GM21737 (cell line): ENCODE measurements at regions not wholly inside any gene's neighbourhood (a gene's known extent, or its start where the extent isn't known, plus 50 kb on each side); places are given as distances from the start of the nearest gene placed in this dataset.
"Not testable (repeated sequence)": the region's sequence is repeated elsewhere in the genome, so short reads cannot be mapped to it uniquely, and the experiment has no call there.

Experiments
- ATAC-seq: cut with Tn5 transposase; IDR thresholded peaks from one replicate; pipeline ENCODE4 v1.9.1; 2021; ENCODE audit warnings: mild to moderate bottlenecking, moderate library complexity; ENCODE audit not compliant: unreplicated experiment

DNA sequence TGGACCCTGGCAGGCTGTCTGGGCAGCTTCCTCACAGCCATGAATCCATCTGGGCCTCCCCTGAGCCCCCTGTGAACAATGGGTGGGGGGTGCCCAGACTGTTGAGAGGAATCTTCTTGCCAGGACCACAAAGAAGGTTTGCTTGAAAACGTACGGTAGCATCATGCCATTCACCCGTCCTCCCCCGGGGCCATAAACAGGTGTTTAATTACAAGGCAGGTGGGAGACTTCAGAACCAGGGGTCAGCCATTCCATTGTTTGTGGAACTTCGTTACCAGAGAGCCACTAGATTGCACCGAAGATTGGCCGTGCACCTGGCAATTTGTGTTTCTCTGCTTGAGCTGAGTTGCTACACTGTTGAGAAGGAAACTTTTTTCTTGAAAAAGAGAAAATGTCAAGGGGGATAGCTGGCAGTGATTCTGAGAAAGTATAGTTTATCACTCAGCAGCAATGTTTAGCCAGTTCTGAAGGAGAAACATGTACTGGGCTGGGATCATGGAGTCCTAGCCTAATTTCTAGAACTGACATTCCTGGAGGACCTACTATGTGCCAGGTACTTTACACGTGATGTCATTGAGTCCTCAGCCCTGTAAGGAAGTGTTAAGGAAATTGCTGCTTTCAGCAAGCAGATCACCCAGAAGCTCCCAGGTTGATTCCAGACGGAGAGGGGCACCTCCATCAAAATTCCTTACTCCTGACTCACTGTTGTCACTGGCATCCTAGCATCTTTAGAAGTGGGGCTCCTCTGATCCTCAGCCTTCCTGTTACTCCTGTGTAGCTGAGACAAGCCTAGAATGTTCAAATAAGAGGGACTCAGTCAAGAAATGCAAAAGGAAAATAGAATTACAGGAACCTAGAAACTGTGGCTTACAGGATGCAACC is 103.8 kb upstream of the UBE2E1 start:
- no peak for ATAC-seq

DNA sequence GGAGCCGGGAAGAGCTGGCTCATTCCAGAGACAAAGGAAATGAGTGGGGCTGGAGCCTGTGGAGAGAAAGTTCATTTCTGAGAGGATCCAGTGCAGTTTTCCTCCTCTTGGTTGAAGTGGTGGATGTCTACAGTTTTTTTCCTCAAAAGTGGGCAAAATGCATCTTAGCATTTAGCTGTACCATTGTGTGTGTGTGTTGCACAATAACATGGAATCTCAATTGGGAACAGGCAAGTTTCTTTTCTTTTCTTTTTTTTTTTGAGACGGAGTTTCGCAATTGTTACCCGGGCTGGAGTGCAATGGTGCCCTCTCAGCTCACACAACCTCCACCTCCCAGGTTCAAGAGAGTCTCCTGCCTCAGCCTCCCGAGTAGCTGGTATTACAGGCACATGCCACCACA is 101.5 kb upstream of the UBE2E1 start:
- no peak for ATAC-seq

DNA sequence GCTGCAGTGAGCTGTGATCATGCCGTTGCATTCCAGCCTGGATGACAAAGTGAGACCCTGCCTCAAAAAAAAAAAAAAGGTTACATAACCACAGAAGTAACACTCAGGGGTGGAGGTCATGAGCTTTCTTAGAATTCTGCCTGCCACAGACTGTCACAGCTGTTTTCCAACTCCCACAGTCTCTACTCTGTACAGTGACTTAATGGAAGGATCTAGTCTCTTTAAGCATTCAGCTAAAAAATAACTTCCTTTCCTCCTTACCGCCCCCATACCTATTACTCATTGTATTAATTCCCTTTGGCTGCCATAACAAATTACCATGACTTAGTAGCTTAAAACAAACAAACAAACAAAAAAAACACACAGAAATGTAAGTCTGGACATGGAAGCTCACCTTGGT is 99.6 kb upstream of the UBE2E1 start:
- no peak for ATAC-seq

DNA sequence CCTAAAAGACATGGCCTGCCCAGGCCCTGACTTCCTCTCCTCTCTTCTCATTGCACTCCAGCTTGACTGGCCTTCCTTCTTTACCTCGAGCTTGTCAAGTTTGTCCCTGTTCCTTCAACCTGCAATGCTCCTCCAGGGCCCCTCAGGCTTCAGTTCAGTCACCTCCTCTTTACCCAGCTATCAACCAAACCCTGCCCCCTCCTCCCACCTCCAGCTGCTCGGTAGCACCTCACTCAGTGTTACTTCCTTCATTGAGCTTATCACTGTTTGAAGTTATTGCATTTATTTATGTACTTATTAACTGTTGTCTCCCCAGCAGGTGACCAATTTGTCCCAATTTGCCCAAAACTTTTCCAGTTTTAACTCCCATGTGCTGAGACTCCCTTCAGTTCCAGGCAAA is 95.8 kb upstream of the UBE2E1 start:
- no peak for ATAC-seq

DNA sequence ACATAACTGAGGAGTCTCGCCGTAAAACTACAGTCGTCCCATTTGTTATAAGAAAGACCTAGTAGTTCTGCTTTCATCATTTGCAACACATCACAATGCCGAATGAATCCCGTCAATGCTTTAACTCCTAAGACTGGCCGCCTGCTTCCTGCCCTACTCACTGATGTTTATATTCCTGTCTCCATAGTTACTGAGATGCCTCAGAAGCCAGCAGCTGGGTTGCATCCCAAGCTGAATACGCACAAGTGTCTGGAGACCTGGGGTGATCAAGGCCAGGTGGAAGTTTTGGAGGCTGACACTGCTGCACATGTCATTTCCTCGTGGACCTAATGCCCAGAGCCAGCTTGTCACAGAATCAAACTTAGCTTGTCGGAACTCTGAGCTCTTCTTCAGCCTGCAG is 95.2 kb upstream of the UBE2E1 start:
- ATAC-seq: no peak

DNA sequence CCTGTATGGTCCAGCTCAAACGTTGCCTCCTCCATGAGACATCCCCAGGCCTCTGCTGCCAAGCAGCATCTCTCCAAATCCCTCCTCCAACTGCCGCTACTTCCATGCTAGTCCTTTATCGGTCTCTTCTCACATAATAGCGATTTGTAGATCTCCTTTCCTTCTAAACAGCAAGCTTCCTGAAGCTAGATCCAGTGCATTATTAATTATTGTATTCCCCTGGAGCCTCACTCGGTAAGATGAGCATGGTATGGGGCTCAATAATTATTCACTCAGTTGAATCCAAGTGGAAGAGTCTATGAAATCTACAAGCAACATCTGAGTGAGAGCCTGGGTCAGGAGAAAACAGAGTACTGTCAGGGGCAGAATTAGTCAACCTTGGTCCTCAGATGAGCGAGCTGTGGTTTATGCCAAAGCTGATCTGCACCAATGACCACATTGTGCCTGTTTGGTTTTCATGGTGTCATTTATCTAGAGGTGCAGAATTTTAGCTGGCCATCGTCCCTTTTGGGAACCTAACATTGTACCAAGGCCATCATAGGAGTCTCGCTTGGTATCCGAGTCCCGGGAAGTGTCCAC is 93.8 kb upstream of the UBE2E1 start:
- peak; percentile 81 for ATAC-seq

DNA sequence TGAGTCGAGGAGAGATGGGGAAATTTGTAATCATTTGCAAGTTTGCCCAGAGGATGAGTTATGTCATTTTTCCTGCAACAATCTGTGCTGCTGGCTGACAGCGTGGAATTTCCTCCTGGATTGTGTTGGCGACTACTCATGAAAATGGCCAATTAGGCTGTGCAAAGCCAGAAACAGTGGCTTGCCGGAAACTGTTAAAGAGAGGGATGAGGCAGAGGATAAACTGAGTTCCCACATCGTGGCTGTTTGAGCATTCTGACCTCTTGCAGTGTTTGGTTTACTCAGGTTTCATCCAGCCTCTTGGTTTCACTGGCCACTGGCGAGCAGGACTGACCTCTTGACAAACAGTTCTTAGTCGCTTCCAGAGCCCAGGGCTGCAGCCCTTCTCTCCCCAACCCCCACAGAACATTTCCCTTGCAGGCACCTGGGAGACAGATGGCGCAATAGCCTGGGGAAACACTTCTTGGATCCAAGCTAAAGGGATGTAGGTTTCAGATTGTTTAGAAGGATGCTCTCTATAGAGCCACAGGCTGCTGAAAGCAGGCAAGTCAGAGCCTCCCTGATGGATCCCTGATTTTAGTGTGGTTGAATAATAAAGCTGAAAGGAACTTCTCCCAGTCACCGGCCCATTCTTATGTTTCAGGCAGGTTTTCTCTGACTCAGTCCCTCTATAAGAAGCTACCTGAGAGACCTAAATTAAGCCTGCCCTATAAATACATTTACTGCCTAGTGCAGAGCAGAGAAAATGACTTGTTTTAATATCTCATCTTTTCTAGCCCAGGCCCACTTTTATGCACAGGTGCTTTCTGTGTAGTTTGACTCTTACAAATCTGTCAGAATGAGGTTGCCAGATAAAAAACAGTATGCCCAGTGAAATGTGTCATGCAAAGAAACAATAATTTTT is 92.8 kb upstream of the UBE2E1 start:
- no peak for ATAC-seq

DNA sequence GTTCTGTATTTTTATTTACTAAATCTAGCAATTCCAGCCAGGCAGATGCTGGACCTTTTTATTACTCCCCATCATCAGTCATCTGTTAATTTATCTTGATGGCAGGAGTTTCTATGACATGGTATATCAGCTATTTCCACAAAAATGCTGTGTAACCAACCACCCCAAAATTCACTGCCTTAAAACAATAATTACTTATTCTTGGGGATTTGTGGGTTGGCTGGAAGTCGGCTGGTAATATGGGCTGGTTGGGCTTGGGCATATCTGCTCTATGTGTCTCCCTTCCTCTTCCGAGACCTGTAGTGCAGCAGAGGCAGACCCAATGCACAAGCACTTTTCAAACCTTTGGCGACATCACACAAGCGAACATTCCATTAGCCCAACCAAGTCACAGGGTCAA is 92.1 kb upstream of the UBE2E1 start:
- ATAC-seq: no peak

DNA sequence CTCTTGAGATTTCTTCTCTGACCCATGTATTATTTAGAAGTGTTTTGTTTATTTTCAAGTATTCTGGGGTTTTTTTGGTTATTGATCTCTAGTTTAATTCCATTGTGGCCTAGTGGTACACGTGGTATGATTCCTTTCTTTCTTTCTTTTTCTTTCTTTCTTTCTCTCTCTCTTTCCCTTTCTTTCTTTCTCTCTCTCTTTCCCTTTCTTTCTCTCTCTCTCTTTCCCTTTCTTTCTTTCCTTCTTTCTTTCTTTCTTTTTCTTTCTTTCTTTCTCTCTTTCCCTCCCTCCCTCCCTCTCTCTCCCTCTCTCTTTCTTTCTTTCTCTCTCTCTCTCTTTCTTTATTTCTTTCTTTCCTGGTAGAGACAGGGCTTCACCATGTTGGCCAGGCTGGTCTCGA is 85.7 kb upstream of the UBE2E1 start:
- no peak for ATAC-seq

DNA sequence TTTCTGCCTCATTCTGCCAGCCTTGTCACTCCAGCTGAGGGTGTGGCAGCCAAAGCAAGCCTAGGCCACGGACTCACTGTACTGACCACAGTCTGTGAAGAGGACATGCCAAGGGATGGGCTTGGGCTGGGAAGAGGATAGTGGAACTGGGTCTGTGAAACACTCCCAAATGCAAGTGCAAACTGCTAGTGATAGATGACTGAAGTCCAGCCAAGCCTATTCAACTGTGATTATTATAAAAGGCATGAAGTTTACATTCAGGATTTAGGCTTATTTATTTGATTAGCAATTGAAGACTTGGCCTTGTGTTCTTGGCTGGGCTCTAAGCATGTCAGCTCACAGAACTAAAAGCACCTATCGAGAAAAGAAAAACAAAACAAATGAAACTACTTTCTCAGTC is 84.9 kb upstream of the UBE2E1 start:
- no peak for ATAC-seq

DNA sequence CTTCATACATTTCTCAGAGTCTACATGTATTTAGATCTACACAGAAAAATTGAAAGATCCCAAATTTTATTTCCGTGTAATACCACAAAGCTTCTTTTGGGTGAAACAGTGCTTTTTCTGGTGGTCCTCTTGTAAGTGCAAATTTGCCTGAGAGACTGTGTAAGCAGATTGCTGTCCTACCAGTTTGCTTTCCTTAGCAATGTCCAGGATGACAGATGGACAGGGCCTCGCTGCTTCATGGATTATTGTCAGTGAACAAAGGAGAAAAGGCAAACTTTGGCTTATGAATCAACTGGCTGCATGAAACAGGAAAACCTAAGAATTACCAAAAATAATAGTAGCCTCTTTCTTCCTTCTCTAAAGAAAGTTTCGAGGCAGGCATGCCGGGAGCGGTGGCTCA is 82.6 kb upstream of the UBE2E1 start:
- ATAC-seq: no peak

DNA sequence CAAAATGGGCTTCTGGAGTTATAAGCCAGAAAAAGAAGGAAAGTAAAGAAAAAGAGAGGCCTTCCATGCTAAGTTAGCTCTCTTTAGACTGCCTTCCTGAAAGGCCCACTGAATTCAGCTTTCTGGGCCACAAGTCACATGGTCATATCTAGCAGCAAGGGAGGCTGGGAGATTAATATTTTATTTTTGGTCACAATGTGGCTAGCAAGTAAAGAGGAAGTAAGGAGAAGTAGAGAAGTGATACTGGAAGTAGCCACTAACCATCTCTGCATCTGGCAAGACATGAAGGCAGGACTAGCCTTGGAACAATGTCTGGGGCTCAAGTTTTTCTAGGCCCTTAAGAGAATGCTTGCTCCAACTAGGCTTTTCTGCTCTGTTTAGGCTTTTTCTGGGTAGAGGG is 81.8 kb upstream of the UBE2E1 start:
- ATAC-seq: no peak

DNA sequence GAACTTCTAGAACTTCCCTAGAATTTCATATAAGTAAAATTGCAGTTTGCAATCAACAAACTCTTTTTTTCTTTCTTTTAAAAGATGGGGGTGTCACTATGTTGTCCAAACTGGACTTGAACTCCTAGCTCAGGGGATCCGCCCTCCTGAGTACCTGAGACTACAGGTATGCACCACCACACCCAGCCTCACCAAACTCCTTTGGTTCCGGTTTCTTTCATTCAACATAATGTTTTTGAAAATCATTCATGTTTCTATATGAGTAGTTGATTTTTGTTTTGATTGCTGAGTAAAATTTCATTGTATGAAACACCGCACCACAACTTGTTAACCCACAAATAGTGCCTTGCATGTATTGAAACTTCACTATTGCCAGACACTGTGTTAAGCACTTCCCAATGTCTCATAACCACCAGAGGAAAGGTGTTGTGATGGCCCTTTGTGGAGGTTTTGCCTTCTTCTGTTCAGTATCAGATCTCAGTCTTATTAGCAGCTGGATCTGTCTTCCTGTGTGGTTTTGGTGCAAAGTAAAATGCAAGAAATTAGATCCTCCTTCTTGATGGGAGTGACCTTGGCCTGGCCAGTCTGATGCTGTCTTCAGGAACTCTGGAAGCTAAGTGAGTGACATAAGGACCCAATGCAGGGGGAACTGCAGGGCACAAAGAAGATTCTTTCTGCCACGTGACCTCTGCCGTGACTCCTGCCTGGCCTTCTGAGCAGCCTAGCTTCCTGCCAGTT is 78.8 kb upstream of the UBE2E1 start:
- ATAC-seq: peak; percentile 78

DNA sequence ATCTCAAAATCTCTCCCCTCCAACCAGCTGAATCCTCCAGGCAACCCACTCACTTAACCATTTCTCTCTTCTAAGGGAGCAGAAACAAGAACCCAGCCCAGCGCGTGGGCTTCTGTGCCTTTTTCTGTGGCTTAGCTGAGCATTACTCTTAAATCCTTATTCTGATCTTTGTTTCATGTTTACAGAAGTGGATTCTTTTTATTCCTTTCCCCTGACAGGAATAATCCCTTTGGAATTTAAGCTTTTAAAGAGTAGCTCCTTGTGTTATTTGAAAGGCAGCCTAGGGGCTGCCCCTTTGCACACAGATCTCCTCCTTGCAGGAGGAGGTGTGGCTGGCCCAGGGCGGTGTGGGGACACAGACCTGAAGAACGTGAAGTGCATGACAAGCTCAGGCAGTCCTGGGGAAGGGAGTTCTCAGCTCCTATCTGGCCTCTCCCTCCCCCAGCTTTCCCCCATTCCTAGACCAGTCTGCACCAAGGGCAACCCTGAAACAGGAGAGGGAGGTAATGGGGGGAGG is 77.1 kb upstream of the UBE2E1 start:
- no peak for ATAC-seq

DNA sequence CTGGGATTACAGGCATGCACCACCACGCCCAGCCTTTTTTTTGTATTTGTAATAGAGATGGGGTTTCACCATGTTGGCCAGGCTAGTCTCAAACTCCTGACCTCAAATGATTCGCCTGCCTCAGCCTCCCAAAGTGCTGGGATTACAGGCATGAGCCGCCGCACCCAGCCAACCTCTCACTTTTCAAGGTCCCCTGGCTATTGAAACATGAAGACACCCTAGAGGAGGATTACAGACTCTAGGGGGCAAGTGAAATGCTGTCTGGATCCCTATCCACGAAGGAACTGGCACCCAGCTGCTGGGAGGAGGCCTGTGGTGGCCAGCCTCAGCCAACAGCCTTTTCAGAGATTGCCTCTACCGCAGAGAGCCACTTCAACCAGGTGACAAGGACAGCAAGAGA is 76.4 kb upstream of the UBE2E1 start:
- not testable (repeated sequence) for ATAC-seq

DNA sequence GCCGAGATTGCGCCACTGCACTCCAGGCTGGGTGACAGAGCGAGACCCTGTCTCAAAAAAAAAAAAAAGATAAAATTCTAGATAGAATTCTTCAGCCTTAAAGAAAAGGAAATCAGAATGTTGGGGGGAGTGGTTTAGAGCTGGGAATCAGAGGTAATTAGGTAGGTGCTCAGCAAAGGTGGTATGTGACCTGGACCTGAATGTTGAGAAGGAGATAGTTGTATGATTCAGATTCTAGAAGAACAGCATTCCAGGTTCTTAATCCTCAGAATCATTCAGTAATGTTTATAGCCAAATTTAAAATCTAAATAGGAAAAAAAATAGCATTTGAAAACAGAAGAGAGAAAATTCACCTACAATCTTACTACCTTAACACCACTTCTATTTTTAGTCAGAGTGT is 71.3 kb upstream of the UBE2E1 start:
- no peak for ATAC-seq

DNA sequence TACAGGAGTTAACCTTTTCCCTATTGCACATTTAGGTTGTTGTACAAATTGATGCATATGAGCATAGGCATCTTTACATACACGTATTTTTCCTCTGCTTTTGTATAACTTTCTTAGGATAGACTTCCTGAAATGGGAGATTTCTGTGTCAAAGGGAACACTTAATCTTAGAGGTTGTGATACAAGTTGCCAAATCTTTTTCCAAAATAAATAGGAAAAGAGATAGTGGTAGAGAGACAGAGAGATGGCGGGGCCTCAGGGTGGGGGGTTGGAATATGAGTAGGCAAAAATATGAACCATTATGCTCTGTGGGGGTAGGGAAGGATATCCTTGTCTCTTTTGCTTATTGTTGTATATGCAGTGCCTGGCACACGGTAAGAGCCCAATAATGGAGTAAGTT is 70.7 kb upstream of the UBE2E1 start:
- ATAC-seq: no peak

DNA sequence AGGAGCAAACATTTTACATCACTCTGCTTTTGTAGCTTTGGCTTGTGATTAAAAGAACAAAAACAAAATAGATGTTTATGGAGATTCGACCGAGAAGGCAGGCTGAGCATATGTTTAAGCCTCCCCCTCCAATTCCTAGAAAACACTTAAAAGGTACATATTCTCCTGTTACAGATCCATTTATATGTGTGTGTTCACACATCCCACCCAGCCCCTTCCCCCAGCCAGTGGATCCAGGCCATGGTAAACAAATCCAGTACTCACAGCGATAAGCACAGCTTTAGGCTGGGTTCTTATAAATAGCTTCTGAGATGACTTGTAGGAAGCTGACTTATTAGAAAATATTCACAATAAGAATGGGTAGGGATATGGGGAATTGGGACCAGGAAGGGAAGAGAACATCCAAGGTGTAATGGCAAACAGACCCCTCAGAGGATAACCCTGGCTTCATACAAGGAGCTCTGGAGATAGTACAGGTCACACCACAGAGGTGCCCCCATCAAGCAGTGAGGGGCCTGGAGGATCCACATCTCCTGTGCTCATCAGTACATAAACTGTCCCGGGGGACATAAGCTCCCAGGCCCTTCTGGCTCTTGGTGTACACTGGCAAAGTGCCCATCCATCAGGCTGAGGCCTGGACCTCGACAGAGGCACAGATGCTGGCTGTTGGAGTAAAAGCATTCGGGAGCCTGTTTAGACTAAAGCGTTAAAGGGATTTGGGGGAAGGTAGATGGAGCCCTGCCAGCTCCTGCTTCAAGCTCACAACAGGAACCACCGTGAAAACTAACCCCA is 70.0 kb upstream of the UBE2E1 start:
- no peak for ATAC-seq

DNA sequence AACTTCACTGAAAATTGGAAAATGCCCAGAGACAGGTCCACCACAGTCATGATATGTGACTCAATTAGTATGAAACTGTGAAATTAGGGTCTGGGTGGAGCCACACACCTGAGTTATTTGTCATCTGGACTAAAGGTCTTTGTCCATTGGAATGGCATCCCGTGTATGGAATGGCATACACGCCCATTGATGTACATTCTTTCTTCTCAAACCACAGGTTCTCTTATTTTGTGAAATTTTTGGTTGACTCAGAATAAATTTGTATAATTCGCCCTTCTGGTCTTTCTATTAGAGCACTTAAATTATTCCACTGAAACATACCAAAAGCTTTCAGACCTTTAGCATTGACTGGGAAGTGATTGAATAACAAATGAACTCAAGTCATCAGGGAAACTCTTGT is 66.8 kb upstream of the UBE2E1 start:
- ATAC-seq: no peak

DNA sequence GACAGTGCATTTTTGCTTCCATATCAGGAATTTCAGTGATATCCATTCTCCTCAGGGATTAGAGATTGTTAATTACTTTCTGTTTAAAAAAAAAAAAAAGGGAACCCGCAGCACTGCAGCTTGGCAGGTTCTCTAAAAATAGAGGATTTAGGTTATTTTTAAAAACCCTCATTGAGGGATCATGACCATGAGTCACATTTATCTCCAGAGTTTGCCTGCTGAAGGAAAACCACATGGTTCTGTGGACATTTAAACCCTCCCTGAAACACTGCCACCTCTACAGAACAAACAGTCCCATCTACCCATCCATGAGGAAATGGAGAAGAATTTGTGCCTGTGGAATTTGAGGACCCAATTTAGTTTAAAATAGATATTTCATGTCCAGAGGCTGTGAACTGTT is 66.2 kb upstream of the UBE2E1 start:
- no peak for ATAC-seq
